ENCODE measurements at regions not wholly inside any gene's neighbourhood (a gene's known extent, or its start where the extent isn't known, plus 50 kb on each side); places are given as distances from the start of the nearest gene placed in this dataset.

- no peak for DNase-seq
Observed at GRCh38 chr5:27652505-27652904, 614.1 kb upstream of the CDH9 start.

DNA sequence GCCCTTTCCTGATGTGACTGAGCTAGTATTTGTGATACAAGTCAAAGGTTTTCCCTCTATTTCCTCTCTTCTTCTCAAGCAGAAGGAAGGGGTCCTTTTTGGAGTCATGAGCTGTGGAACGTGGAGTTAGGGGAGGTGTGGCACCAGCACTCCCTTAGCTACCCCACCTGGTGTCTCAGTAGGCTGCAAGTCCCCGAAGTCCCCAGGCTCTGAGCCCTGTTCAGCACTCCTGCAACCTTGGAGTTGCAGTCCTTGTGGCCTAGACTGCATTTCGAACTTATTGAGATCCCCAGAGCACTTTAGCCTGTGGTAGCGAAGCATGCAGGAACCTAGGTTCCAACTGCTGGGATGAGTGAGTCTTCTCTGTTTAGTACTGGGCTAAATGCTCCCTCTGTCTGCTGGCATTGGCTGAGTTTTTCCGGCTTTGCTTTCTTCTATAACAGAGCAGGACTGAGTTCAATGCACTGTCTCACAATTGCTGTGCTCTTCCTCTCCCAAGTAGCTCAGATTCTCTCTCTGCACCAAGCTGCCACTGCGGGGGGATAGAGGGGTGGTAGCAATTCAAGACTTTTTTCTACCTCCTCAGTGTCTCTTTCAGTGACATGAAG lies 600.7 kb upstream of the CDH9 start:
- no peak for DNase-seq

DNA sequence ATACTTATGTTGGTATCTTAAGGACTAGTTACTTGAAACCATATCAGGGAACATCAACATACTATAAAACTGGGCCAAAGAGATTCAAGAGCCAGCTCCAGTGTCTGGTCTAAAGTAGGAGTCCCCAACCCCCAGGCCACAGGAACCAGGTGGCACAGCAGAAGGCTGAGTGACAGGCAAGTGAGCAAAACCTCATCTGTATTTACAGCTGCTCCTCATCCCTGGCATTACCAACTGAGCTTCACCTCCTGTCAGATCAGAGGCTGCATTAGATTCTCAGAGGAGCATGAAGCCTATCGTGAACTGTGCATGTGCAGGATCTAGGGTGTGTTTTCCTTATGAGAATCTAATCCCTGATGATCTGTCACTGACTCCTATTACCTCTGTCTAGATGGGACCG lies 581.6 kb upstream of the CDH9 start:
- no peak for DNase-seq

GRCh38 chr5:27612161-27612560 lies 573.8 kb upstream of the CDH9 start:
- DNase-seq = no peak

DNA sequence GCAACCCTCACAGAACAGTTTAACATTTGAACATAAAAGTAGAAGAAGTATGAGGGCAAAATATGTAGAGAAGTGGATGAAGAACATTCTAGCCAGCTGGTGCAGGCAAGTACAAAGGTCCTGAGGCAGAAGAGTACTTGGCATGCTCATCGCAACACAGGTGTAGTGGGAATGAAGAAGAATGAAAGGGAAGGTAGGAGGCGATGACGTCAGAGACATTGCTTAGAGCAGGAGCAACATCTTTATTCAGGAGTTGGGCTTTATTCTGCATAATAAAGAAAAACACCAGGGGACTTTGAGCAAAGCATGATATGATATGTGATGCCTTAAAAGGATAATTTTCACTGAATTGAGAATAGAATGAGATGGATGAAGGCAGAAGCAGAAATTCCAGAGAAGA lies 570.6 kb upstream of the CDH9 start:
- DNase-seq = no peak

- no peak for DNase-seq
Observed at GRCh38 chr5:27598576-27598975, 560.2 kb upstream of the CDH9 start.

- DNase-seq = no peak
Observed at GRCh38 chr5:27594141-27594540, 555.8 kb upstream of the CDH9 start.

GRCh38 chr5:27592231-27592630 lies 553.8 kb upstream of the CDH9 start:
- no peak for DNase-seq

- no peak for DNase-seq
Observed at GRCh38 chr5:27590503-27590902, 552.1 kb upstream of the CDH9 start.

GRCh38 chr5:27578279-27578678 lies 539.9 kb upstream of the CDH9 start:
- DNase-seq = no peak

- DNase-seq = no peak
Observed at GRCh38 chr5:27571681-27572080, 533.3 kb upstream of the CDH9 start.

GRCh38 chr5:27568811-27569210 lies 530.4 kb upstream of the CDH9 start:
- DNase-seq = no peak

GRCh38 chr5:27561408-27561807 lies 523.0 kb upstream of the CDH9 start:
- DNase-seq = no peak

GRCh38 chr5:27548484-27548883 lies 510.1 kb upstream of the CDH9 start:
- no peak for DNase-seq

DNA sequence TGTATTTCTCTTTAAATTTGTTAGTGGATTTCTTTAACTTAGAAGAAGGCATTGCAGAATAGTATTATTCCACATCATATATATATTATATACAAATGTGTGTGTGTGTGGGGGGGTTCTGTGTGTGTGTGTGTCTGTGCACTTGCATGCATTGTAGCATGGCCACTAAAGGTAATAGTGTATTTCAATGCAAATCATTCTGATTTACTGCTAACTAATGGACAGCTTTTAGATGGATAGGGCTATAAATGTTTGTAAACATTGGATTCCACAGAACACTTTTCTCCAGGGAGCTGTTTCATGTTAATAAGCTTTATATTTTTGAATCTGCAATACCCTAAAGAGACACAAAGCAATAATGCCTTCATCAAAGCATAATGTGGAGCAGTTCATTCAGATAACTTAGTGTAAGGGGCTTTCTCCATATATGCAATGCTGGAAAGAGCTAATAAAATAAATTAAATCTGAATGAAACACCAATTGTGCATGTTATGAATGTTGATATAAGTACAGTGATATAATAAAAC lies 496.7 kb upstream of the CDH9 start:
- no peak for DNase-seq

- no peak for DNase-seq
Observed at GRCh38 chr5:27532305-27532704, 493.9 kb upstream of the CDH9 start.

DNA sequence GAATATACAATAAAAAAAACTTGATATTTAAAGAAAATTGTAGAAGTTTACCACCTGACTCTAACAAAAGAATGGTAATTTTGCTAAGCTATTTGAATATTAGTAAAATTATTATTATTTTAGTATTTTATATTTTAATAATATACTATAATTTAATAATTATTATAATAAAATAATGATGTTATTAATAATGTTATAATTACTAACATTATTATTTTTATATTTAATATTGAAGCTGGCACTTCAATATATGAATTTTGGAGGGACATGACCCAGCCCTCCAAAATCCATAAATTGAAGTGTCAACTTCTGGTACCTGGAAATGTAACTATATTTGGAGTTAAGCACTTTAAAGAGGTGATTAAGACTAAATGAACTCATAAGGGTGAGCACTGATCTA lies 486.1 kb upstream of the CDH9 start:
- DNase-seq = no peak

DNA sequence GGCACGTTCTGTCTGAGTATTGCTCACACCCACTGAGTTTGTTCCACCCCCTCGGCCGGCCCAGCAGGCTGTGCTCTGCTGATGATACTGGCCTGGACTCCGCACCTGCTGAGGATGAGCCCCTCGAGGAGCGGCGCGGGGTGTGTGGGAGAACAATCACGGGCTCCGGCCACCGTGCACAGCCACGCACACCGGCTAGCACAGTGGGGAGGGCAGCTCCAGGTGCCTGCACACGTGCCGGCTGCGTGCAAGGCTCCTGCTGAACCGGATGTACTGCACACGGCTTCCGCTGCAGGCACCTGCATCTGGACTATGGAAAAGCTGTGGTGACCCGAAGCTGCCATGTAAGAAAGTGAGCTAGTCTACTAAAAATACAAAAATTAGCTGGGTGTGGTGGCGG lies 485.2 kb upstream of the CDH9 start:
- no peak for DNase-seq

DNA sequence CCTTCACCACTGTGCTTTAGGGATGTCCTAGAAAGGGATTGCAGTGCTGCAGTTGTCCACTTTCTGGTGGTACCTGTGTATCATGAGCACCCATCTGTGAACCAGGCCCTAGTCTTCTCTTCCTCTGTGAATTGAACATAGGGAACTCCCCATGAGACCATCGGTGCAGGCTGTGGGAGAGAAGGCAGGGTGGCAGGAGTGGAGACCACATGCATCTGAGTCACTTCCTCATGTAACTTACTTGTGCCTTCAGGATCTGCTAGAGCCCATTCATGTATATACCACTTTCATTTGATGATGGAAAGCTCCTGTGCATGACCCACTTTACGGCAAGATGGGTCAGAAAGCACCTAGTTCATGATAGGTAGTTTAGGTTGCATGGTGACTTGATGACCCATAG lies 478.1 kb upstream of the CDH9 start:
- no peak for DNase-seq

DNA sequence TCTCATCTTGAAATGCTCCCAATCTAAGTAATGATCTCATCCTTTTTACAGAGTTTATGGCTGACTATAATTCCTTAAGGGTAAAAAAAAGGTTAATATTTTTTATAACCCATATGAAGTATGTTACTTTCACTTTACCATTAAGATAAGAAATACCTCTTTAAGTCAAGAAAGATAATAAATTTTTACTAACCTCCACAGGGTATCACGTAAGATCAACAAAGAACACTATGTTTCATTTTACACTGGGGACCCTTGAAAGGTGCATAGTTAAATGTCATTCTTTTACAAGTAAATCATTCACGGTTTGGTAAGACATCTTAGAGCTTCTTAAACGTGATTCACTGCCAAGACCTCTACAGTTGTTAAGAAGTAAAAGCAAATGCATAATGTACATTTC lies 472.7 kb upstream of the CDH9 start:
- DNase-seq = no peak

DNA sequence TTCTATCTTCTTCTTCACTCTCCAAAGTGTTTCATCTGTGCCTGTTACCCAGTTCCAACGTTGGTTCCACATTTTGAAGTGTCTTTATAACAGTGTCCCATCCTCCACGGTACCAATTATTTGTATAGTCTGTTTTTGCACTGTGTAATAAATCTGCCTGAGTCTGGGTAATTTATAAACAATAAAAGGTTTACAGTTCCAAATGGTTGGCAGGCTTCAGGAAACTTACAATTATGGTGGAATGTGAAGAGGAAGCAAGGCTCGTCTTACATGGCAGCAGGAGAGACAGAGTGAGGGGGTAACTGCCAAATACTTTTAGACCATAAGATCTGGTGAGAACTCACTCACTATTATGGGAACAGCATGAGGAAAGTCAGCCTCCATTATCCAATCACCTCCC lies 465.4 kb upstream of the CDH9 start:
- DNase-seq = no peak

DNA sequence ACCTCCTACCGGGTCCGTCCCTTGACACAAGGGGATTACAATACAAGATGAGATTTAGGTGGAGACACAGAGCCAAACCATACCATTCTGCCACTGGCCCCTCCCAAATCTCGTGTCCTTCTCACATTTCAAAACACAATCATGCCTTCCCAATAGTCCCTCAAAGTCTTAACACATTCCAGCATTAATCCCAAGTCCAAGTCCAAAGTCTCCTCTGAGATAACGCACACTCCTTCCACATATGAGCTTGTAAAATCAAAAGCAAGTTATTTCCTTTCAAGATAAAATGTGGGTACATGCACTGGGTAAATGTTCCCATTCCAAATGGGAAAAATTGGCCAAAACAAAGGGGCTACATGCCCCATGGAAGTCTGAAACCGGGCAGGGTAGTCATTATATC lies 463.9 kb upstream of the CDH9 start:
- no peak for DNase-seq

DNA sequence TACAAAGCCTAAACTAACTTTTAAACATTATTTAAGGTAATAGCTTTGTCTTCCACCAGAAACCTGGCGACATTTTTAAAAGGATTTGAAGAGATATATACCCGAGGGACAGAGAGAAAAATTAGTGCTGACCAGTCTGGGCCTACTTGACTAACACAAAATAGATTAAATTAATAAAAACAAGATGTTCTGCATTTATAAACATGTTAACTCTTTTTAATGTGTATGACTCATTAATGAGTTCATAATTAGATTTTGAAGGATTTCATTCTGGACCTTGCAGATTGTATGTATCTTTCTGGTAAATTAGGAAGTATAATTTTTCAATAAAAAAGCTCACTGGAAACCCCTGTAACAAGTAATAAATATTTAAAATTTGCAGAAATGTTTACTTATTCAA lies 459.1 kb upstream of the CDH9 start:
- no peak for DNase-seq

- no peak for DNase-seq
Observed at GRCh38 chr5:27494887-27495286, 456.5 kb upstream of the CDH9 start.

DNA sequence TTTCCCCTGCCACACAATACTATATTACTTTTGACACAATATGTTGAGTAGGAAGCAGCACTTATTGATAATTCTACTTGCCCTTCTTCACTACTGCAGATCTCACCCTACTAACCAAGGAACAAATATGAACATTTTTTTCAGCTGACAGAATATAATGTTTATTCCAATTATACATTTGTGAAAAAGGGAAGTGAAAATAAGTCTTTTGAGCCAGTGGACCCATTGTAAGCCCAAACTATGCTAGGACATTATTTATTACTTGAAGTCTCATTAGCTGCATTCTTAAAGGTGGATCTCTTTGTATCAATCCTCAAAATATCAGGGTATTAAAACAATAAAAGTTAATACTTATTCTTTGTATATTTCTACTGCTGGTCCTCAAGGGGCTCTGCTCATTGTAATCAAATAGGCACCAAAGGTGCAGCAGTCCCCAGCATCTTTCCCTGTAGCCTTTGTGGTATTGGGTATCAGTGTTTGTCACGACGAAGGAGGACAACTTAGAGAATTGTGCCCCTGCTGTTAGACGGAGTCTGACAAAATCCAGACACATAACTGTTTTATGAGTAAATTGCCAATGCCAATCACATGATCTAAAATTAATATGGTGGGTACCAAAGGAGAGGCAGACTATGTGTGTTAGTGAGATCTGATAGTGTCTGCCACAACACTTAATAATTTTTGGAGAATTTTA lies 453.5 kb upstream of the CDH9 start:
- no peak for DNase-seq
